Liver (tissue), 3 donors: ENCODE measurements at regions not wholly inside any gene's neighbourhood (a gene's known extent, or its start where the extent isn't known, plus 50 kb on each side); places are given as distances from the start of the nearest gene placed in this dataset.

Experiments used
- EGR1 ChIP-seq, 2 donors: IDR thresholded peaks; 2 replicates each; pipeline ENCODE4 v1.6.1; 2016 to 2018; ENCODE audit warnings: antibody characterized with exemption in 2 of 2, low read depth in 2 of 2
- GABPA ChIP-seq, 2 donors: IDR thresholded peaks in 1 of 2; conservative IDR thresholded peaks in 1 of 2; 2 replicates each; pipeline ENCODE4 v1.6.1; 2016; ENCODE audit warnings: antibody characterized with exemption in 2 of 2, mild to moderate bottlenecking in 1 of 2, moderate library complexity in 1 of 2
- JUND ChIP-seq, 2 donors: IDR thresholded peaks; 2 replicates each; pipeline ENCODE4 v1.6.1; 2016; ENCODE audit warnings: antibody characterized with exemption in 2 of 2
- NR2F2 ChIP-seq: IDR thresholded peaks from 2 replicates; pipeline ENCODE4 v1.6.1; 2016; ENCODE audit warnings: antibody characterized with exemption
- RAD21 ChIP-seq, 2 donors: IDR thresholded peaks; 2 replicates each; pipeline ENCODE4 v1.6.1; 2016; ENCODE audit warnings: antibody characterized with exemption in 2 of 2, mild to moderate bottlenecking in 2 of 2
- RXRA ChIP-seq, 2 donors: IDR thresholded peaks; 2 replicates each; pipeline ENCODE4 v1.6.1; 2017 to 2018; ENCODE audit warnings: antibody characterized with exemption in 2 of 2, mild to moderate bottlenecking in 1 of 2
- TAF1 ChIP-seq: conservative IDR thresholded peaks from 2 replicates; pipeline ENCODE4 v1.6.1; 2016; ENCODE audit warnings: antibody characterized with exemption, mild to moderate bottlenecking
- YY1 ChIP-seq: IDR thresholded peaks from 2 replicates; pipeline ENCODE4 v1.6.1; 2016; ENCODE audit warnings: antibody characterized with exemption, mild to moderate bottlenecking
- TF ChIP-seq, protein P1 (sequence below): fragments of 150-350 bp; IDR thresholded peaks from 2 replicates; pipeline ENCODE4 v1.5.1; 2017; ENCODE audit warnings: improper control_type of control experiment, low read depth, low read length; ENCODE audit not compliant: missing input control
- TF ChIP-seq, protein P2 (sequence below): IDR thresholded peaks from 2 replicates; pipeline ENCODE4 v1.6.1; 2016; ENCODE audit warnings: antibody characterized with exemption
- TF ChIP-seq, protein P3 (sequence below): IDR thresholded peaks from 2 replicates; pipeline ENCODE4 v1.6.1; 2016; ENCODE audit warnings: antibody characterized with exemption
- TF ChIP-seq, protein P4 (sequence below): IDR thresholded peaks from 2 replicates; pipeline ENCODE4 v1.6.1; 2016; ENCODE audit warnings: antibody characterized with exemption
- donor health status: healthy.
- donor health status: healthy.

DNA sequence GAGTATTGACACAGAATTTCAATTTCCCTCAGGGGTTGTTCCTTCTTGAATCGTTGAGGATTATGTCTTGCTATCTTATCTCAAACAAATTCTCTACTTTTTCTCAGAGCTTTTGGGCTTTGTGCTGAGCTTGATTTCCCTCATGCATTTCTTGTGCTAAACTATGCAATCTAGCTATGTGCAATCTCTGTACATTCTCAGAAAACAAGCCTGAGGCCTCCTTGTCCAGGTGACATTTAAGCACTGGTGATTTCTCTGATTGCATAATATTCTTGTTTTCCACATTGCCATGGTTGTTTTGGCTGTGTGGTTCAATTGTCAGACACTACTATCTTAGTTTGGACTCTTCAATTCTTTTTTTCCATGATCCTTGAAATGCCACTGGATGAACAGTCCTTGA, 81.2 kb upstream of the MAN1A1 start:
- TF ChIP-seq, protein P1, sequence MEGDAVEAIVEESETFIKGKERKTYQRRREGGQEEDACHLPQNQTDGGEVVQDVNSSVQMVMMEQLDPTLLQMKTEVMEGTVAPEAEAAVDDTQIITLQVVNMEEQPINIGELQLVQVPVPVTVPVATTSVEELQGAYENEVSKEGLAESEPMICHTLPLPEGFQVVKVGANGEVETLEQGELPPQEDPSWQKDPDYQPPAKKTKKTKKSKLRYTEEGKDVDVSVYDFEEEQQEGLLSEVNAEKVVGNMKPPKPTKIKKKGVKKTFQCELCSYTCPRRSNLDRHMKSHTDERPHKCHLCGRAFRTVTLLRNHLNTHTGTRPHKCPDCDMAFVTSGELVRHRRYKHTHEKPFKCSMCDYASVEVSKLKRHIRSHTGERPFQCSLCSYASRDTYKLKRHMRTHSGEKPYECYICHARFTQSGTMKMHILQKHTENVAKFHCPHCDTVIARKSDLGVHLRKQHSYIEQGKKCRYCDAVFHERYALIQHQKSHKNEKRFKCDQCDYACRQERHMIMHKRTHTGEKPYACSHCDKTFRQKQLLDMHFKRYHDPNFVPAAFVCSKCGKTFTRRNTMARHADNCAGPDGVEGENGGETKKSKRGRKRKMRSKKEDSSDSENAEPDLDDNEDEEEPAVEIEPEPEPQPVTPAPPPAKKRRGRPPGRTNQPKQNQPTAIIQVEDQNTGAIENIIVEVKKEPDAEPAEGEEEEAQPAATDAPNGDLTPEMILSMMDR: no peak
- TF ChIP-seq, protein P2, sequence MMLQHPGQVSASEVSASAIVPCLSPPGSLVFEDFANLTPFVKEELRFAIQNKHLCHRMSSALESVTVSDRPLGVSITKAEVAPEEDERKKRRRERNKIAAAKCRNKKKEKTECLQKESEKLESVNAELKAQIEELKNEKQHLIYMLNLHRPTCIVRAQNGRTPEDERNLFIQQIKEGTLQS: no peak
- TF ChIP-seq, protein P3, sequence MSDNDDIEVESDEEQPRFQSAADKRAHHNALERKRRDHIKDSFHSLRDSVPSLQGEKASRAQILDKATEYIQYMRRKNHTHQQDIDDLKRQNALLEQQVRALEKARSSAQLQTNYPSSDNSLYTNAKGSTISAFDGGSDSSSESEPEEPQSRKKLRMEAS: no peak
- TF ChIP-seq NR2F2 (no peak), JUND (IDR thresholded peaks at IDR 0.05) (no peak), RAD21 (IDR thresholded peaks at IDR 0.05) (no peak), RXRA (IDR thresholded peaks at IDR 0.05) (no peak), TAF1 (no peak), YY1 (no peak), GABPA (IDR thresholded peaks at IDR 0.05 in 1 of 2, conservative IDR thresholded peaks at IDR 0.05 in 1 of 2) (no peak), EGR1 (IDR thresholded peaks at IDR 0.05; ENCODE audit: low read depth in 2 of 2) (no peak)
- TF ChIP-seq, protein P4, sequence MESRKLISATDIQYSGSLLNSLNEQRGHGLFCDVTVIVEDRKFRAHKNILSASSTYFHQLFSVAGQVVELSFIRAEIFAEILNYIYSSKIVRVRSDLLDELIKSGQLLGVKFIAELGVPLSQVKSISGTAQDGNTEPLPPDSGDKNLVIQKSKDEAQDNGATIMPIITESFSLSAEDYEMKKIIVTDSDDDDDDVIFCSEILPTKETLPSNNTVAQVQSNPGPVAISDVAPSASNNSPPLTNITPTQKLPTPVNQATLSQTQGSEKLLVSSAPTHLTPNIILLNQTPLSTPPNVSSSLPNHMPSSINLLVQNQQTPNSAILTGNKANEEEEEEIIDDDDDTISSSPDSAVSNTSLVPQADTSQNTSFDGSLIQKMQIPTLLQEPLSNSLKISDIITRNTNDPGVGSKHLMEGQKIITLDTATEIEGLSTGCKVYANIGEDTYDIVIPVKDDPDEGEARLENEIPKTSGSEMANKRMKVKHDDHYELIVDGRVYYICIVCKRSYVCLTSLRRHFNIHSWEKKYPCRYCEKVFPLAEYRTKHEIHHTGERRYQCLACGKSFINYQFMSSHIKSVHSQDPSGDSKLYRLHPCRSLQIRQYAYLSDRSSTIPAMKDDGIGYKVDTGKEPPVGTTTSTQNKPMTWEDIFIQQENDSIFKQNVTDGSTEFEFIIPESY: no peak
